HCT116 (cell line): ENCODE measurements at regions not wholly inside any gene's neighbourhood (a gene's known extent, or its start where the extent isn't known, plus 50 kb on each side); places are given as distances from the start of the nearest gene placed in this dataset.

ENCODE experiments used
- ATAC-seq: fragments of 200-7000 bp; cut with Tn5 transposase; 2 replicates; pipeline ENCODE4 v1.9.1; 2020; ENCODE audit warnings: mild to moderate bottlenecking, moderate library complexity
- BruUV-seq: library from RNA; stranded (reverse); fragments of 400-500 nt; replicated peaks from 2 replicates; lab custom pipeline; 2021; lab: Mats Ljungman, UMichigan
- CTCF ChIA-PET: fragments of 300-600 bp; sonication (Branson Sonifier 250); formaldehyde crosslinking; loops from one replicate; lab custom pipeline; 2021; ENCODE audit warnings: antibody characterized with exemption; lab: Charles Lee
- POLR2A ChIA-PET: fragments of 300-600, 350-600 bp; sonication (Branson Sonifier 250); formaldehyde crosslinking; loops from one replicate; lab custom pipeline; 2021; ENCODE audit warnings: antibody characterized with exemption; lab: Charles Lee
- RAD21 ChIA-PET, 2 experiments: fragments of 300-600 bp; sonication (Branson Sonifier 250); formaldehyde crosslinking; loops; one replicate each; lab custom pipeline; 2023; ENCODE audit warnings: low total read pairs in 2 of 2; ENCODE audit not compliant: uncharacterized antibody in 2 of 2, unreplicated experiment in 2 of 2, low non-redundant PET in 1 of 2; lab: Charles Lee
- DNase-seq: peaks from one replicate; pipeline ENCODE4 v3.0.0-alpha.2; 2010; ENCODE audit warnings: low read depth, low spot score
- H2AFZ ChIP-seq: fragments of 200-600 bp; shearing (Covaris generic), sonication (generic); 2 replicates; pipeline ENCODE4 v1.6.1; 2017; ENCODE audit warnings: low read depth, mixed run types, mixed read lengths, antibody characterized with exemption, low read length; ENCODE audit not compliant: poor library complexity, severe bottlenecking
- H3K27ac ChIP-seq: 2 replicates; pipeline ENCODE4 v1.5.1; 2012; ENCODE audit warnings: low read depth, low read length
- H3K27me3 ChIP-seq: fragments of 200-600 bp; sonication (generic); 2 replicates; pipeline ENCODE4 v1.6.1; 2016; ENCODE audit warnings: mixed run types, low read length, mixed read lengths; ENCODE audit not compliant: insufficient read depth
- H3K36me3 ChIP-seq, 2 experiments: fragments of 200-500 bp in 1 of 2; fragments of 200-600 bp in 1 of 2; sonication (Bioruptor generic) in 1 of 2; sonication (generic) in 1 of 2; 2 replicates each; pipeline versions ENCODE4 v1.5.1 to v1.6.1; 2014 to 2016; ENCODE audit warnings: low read length in 2 of 2, inconsistent platforms in 1 of 2, mixed read lengths in 1 of 2, mixed run types in 1 of 2; ENCODE audit not compliant: insufficient read depth in 2 of 2, control insufficient read depth in 1 of 2
- H3K4me1 ChIP-seq, 2 experiments: fragments of 200-600 bp in 1 of 2; sonication (generic) in 1 of 2; 2 replicates each; pipeline versions ENCODE4 v1.5.1 to v1.6.1; 2012 to 2017; ENCODE audit warnings: low read length in 2 of 2, inconsistent platforms in 1 of 2, mild to moderate bottlenecking in 1 of 2, mixed read lengths in 1 of 2, mixed run types in 1 of 2, moderate library complexity in 1 of 2; ENCODE audit not compliant: insufficient read depth in 2 of 2, control insufficient read depth in 1 of 2
- H3K4me2 ChIP-seq: fragments of 200-600 bp; sonication (generic); 2 replicates; pipeline ENCODE4 v1.6.1; 2017; ENCODE audit warnings: mixed run types, low read length, mixed read lengths
- H3K4me3 ChIP-seq, 2 experiments: fragments of 200-600 bp in 1 of 2; sonication (generic) in 1 of 2; replicated peaks in 1 of 2; 2 replicates each; pipeline ENCODE4 v1.5.1; 2011 to 2016; ENCODE audit warnings: low read length in 2 of 2, control low read depth in 1 of 2, low read depth in 1 of 2, mild to moderate bottlenecking in 1 of 2, mixed read lengths in 1 of 2, mixed run types in 1 of 2
- H3K79me2 ChIP-seq: fragments of 200-600 bp; sonication (generic); 2 replicates; pipeline ENCODE4 v1.6.1; 2017; ENCODE audit warnings: mild to moderate bottlenecking, mixed run types, low read length, moderate library complexity, mixed read lengths; ENCODE audit not compliant: insufficient read depth
- H3K9ac ChIP-seq: fragments of 200-600 bp; sonication (generic); 2 replicates; pipeline ENCODE4 v1.6.1; 2016; ENCODE audit warnings: low read length, mixed read lengths
- H3K9me2 ChIP-seq: fragments of 200-600 bp; sonication (generic), shearing (Covaris generic); 2 replicates; pipeline ENCODE4 v1.6.1; 2017; ENCODE audit warnings: mixed run types, mild to moderate bottlenecking, moderate library complexity; ENCODE audit not compliant: insufficient read depth
- H3K9me3 ChIP-seq, 2 experiments: fragments of 200-500 bp in 1 of 2; fragments of 200-600 bp in 1 of 2; sonication (Bioruptor generic) in 1 of 2; sonication (generic) in 1 of 2; 2 replicates each; pipeline ENCODE4 v1.6.1; 2014 to 2017; ENCODE audit warnings: low read length in 2 of 2, mixed read lengths in 2 of 2, inconsistent platforms in 1 of 2, low read depth in 1 of 2, mild to moderate bottlenecking in 1 of 2, mixed run types in 1 of 2, moderate library complexity in 1 of 2; ENCODE audit not compliant: control insufficient read depth in 1 of 2, insufficient read depth in 1 of 2
- H4K20me1 ChIP-seq: fragments of 200-600 bp; sonication (generic), shearing (Covaris generic); 2 replicates; pipeline ENCODE4 v1.6.1; 2017; ENCODE audit warnings: mixed run types, mild to moderate bottlenecking, moderate library complexity; ENCODE audit not compliant: insufficient read depth
- CEBPB ChIP-seq: IDR thresholded peaks from 2 replicates; pipeline ENCODE4 v1.6.1; 2012; ENCODE audit warnings: low read depth
- ELF1 ChIP-seq: IDR thresholded peaks from 2 replicates; pipeline ENCODE4 v1.6.1; 2012; ENCODE audit warnings: low read depth, borderline replicate concordance
- EZH2phosphoT487 ChIP-seq: fragments of 200-600 bp; IDR thresholded peaks from 2 replicates; pipeline ENCODE4 v1.6.1; 2018; ENCODE audit warnings: antibody characterized with exemption, borderline replicate concordance
- FOSL1 ChIP-seq: IDR thresholded peaks from 2 replicates; pipeline ENCODE4 v1.6.1; 2012; ENCODE audit warnings: low read depth
- JUND ChIP-seq: IDR thresholded peaks from 2 replicates; pipeline ENCODE4 v1.6.1; 2012
- RAD21 ChIP-seq: IDR thresholded peaks from 2 replicates; pipeline ENCODE4 v1.6.1; 2012; ENCODE audit warnings: low read depth, mild to moderate bottlenecking
- SIN3A ChIP-seq: IDR thresholded peaks from 2 replicates; pipeline ENCODE4 v1.6.1; 2012; ENCODE audit warnings: low read depth
- SP1 ChIP-seq: IDR thresholded peaks from 2 replicates; pipeline ENCODE4 v1.6.1; 2012; ENCODE audit warnings: low read depth
- TCF7L2 ChIP-seq: IDR thresholded peaks from 2 replicates; pipeline ENCODE4 v1.7.0; 2011; ENCODE audit warnings: borderline replicate concordance, inconsistent platforms; ENCODE audit not compliant: insufficient read depth, insufficient read length; ENCODE audit errors: extremely low read depth
- ZNF274 ChIP-seq: fragments of 200-500 bp; sonication (Bioruptor generic); IDR thresholded peaks from 2 replicates; pipeline ENCODE4 v1.6.1; 2014; ENCODE audit warnings: mild to moderate bottlenecking, low read depth, low read length, inconsistent platforms
- intact Hi-C: fragments of 100-400 bp; cut with micrococcal nuclease; formaldehyde crosslinking; loops from 2 replicates; pipeline ENCODE4 v1.10.0; 2022
- TF ChIP-seq, protein P1 (sequence below), 3 experiments: fragments of 200-600 bp in 1 of 3; sonication (generic) in 1 of 3; IDR thresholded peaks in 2 of 3; conservative IDR thresholded peaks in 1 of 3; 2 replicates each; pipeline ENCODE4 v1.5.1; 2012 to 2017; ENCODE audit warnings: low read depth in 2 of 3, low read length in 2 of 3, antibody characterized with exemption in 1 of 3, borderline replicate concordance in 1 of 3, control low read depth in 1 of 3, mild to moderate bottlenecking in 1 of 3, mixed read lengths in 1 of 3, mixed run types in 1 of 3, moderate library complexity in 1 of 3; ENCODE audit not compliant: insufficient read depth in 1 of 3

DNA sequence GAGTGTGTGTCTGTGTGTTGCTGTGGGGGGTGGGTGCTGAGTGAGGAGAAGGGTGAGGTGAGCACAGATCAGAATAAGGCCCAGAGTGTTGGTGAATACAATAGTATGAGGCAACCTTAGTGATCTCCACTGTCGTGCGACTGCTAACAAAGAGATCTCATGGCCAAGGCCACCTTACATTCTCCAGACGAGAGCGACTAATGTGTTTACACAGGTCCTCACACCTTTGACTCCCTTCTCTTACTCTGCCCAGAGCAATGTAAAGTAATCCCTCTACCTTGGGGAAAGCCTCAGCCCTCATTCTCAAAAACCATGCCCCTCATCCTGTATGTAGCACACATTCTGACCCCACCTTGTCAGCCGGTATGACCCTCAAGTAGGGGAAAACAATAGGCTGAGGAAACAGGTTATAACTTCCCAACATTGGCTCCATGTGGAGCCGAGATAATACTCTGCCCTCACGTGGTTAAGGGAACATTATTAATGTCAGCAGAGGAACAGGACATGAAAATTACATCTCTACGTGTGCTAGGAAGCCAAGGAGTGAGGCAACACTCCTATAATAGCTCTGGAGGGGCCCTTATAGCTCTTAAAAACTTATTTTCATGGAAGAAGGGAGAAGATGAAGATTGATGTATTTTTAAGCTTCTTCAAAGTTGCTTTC, 323.0 kb upstream of the NT5C1B start:
- Histone ChIP-seq H4K20me1 (no peaks in the 10 kb centered on the region), H3K9me2 (no peaks in the 10 kb centered on the region), H3K36me3 (no peaks in the 10 kb centered on the region), H2AFZ (no peak overlapping the region), H3K27me3 (no peaks in the 10 kb centered on the region), H3K4me1 (peaks cover 0 to 4% of the 10 kb centered on the region in 2 experiments; a peak in 2 of 4 replicates), H3K9ac (no peak overlapping the region), H3K4me2 (no peak overlapping the region), H3K27ac (no peak overlapping the region), H3K79me2 (no peaks in the 10 kb centered on the region), H3K4me3 (no peak overlapping the region), H3K9me3 (no peaks in the 10 kb centered on the region)
- ChIA-PET RAD21 (no interaction called here), CTCF (no interaction called here), POLR2A (no interaction called here)
- intact Hi-C loops: no loop called here
- BruUV-seq: no TSS peak
- TF ChIP-seq RAD21: no peak
- TF ChIP-seq EZH2phosphoT487: no peak
- no peak for TF ChIP-seq JUND
- TF ChIP-seq ZNF274: no peak
- no peak for TF ChIP-seq SIN3A
- DNase-seq: no peak
- ATAC-seq: no peak

GRCh38 chr2:18911416-18911815, 322.0 kb upstream of the NT5C1B start:
- ChIA-PET CTCF (no interaction called here), POLR2A (no interaction called here), RAD21 (no interaction called here)
- intact Hi-C loops: no loop called here
- Histone ChIP-seq H3K27me3 (no peaks in the 10 kb centered on the region), H3K4me3 (no peak overlapping the region), H3K36me3 (no peaks in the 10 kb centered on the region), H3K79me2 (no peaks in the 10 kb centered on the region), H3K27ac (no peak overlapping the region), H3K4me1 (peaks cover 0 to 4% of the 10 kb centered on the region in 2 experiments; a peak in 2 of 4 replicates), H3K4me2 (no peak overlapping the region), H3K9me3 (no peaks in the 10 kb centered on the region), H3K9ac (no peak overlapping the region), H3K9me2 (no peaks in the 10 kb centered on the region), H4K20me1 (no peaks in the 10 kb centered on the region), H2AFZ (no peak overlapping the region)
- BruUV-seq: no TSS peak
- TF ChIP-seq SIN3A: no peak
- no peak for TF ChIP-seq FOSL1
- TF ChIP-seq CEBPB: no peak
- TF ChIP-seq ELF1: no peak
- TF ChIP-seq JUND: no peak
- no peak for TF ChIP-seq TCF7L2
- TF ChIP-seq SP1: no peak
- TF ChIP-seq, protein P1, sequence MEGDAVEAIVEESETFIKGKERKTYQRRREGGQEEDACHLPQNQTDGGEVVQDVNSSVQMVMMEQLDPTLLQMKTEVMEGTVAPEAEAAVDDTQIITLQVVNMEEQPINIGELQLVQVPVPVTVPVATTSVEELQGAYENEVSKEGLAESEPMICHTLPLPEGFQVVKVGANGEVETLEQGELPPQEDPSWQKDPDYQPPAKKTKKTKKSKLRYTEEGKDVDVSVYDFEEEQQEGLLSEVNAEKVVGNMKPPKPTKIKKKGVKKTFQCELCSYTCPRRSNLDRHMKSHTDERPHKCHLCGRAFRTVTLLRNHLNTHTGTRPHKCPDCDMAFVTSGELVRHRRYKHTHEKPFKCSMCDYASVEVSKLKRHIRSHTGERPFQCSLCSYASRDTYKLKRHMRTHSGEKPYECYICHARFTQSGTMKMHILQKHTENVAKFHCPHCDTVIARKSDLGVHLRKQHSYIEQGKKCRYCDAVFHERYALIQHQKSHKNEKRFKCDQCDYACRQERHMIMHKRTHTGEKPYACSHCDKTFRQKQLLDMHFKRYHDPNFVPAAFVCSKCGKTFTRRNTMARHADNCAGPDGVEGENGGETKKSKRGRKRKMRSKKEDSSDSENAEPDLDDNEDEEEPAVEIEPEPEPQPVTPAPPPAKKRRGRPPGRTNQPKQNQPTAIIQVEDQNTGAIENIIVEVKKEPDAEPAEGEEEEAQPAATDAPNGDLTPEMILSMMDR (IDR thresholded peaks at IDR 0.05 in 2 of 3, conservative IDR thresholded peaks at IDR 0.05 in 1 of 3; ENCODE audit: borderline replicate concordance in 1 of 3, insufficient read depth in 1 of 3, low read depth in 2 of 3, low read length in 2 of 3): no peak
- no peak for DNase-seq
- no peak for ATAC-seq
